Brain microvascular endothelial cell (primary cell): ENCODE measurements at regions not wholly inside any gene's neighbourhood (a gene's known extent, or its start where the extent isn't known, plus 50 kb on each side); places are given as distances from the start of the nearest gene placed in this dataset.

Source experiments
- DNase-seq: peaks from one replicate; pipeline ENCODE4 v3.0.0-alpha.2; 2020
- H3K27ac ChIP-seq: fragments of 250-450 bp; sonication (Bioruptor Pico); 2 replicates; pipeline ENCODE4 v1.5.1; 2020; ENCODE audit warnings: mild to moderate bottlenecking, moderate library complexity
- H3K27me3 ChIP-seq: fragments of 250-450 bp; sonication (Bioruptor Pico); replicated peaks from 2 replicates; pipeline ENCODE4 v1.5.1; 2020; ENCODE audit warnings: mild to moderate bottlenecking
- H3K36me3 ChIP-seq: fragments of 250-450 bp; sonication (Bioruptor Pico); replicated peaks from 2 replicates; pipeline ENCODE4 v1.5.1; 2020; ENCODE audit warnings: mild to moderate bottlenecking
- H3K4me3 ChIP-seq: 2 replicates; pipeline ENCODE4 v1.5.1; 2011; ENCODE audit warnings: low read depth, mild to moderate bottlenecking, control low read depth, low read length, moderate library complexity
- CTCF ChIP-seq: IDR thresholded peaks from 2 replicates; pipeline ENCODE4 v1.5.1; 2011; ENCODE audit warnings: low read depth, mild to moderate bottlenecking, moderate library complexity, low read length, control low read depth, inconsistent platforms; ENCODE audit errors: missing control alignments
- in situ Hi-C: cut with HindIII; loops from 2 replicates; pipeline ENCODE4 v1.10.0; 2017; ENCODE audit warnings: low sequenced_read_pairs, low pct_ligation_motif_present

- no peak overlapping the region for H3K27ac ChIP-seq
- no peaks in the 10 kb centered on the region for H3K27me3 ChIP-seq
- DNase-seq = no peak
- TF ChIP-seq CTCF = no peak
- in situ Hi-C loops = no loop called here
- no peak overlapping the region for H3K4me3 ChIP-seq
- no peaks in the 10 kb centered on the region for H3K36me3 ChIP-seq
These were observed 139.5 kb downstream of the DLL1 start for GRCh38 chr6:170151321-170151771.

GRCh38 chr6:170150590-170150945, 140.3 kb downstream of the DLL1 start:
- H3K27ac ChIP-seq = no peak overlapping the region

GRCh38 chr6:170149681-170150589, 140.9 kb downstream of the DLL1 start:
- DNase-seq = no peak
- TF ChIP-seq CTCF = no peak
- no peak overlapping the region for H3K4me3 ChIP-seq
- H3K27me3 ChIP-seq = no peaks in the 10 kb centered on the region
- no peak overlapping the region for H3K27ac ChIP-seq
- in situ Hi-C loops = no loop called here
- no peaks in the 10 kb centered on the region for H3K36me3 ChIP-seq

More at GRCh38 chr6:170150590-170150945, 140.3 kb downstream of the DLL1 start:
- DNase-seq = no peak
- in situ Hi-C loops = no loop called here
- no peak overlapping the region for H3K4me3 ChIP-seq
- no peak for TF ChIP-seq CTCF
- no peaks in the 10 kb centered on the region for H3K36me3 ChIP-seq
- no peaks in the 10 kb centered on the region for H3K27me3 ChIP-seq

- H3K36me3 ChIP-seq = no peaks in the 10 kb centered on the region
- DNase-seq = no peak
- H3K27me3 ChIP-seq = no peaks in the 10 kb centered on the region
- H3K27ac ChIP-seq = no peak overlapping the region
- in situ Hi-C loops = no loop called here
- no peak overlapping the region for H3K4me3 ChIP-seq
- TF ChIP-seq CTCF = no peak
These were observed 142.0 kb downstream of the DLL1 start for GRCh38 chr6:170148709-170149470.

GRCh38 chr6:170147832-170148708, 142.8 kb downstream of the DLL1 start:
- in situ Hi-C loops = no loop called here
- DNase-seq = no peak
- Histone ChIP-seq H3K36me3 (no peaks in the 10 kb centered on the region), H3K27ac (no peak overlapping the region), H3K4me3 (no peak overlapping the region), H3K27me3 (no peaks in the 10 kb centered on the region)
- TF ChIP-seq CTCF = no peak
